ENCODE measurements at regions not wholly inside any gene's neighbourhood (a gene's known extent, or its start where the extent isn't known, plus 50 kb on each side); places are given as distances from the start of the nearest gene placed in this dataset.
"Not testable (repeated sequence)": the region's sequence is repeated elsewhere in the genome, so short reads cannot be mapped to it uniquely, and the experiment has no call there.

DNA sequence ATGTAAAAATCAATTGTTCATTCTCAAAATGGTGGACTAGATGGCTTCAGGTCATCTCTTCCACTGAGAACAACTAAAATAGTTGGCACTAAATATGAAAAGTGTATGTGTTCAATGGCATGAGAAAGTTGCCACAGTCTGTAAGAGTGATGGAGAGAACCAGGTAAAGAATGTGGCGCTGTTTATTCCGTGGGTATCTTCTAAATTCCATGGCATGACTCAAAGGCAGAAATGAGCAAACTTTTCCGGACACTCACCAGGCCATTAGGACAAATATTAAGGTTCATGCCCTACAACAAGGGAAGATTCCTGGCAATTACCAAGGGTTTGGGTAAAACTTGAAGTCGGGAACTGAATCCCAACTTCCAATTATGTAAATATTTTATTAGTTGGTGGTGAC is 825.4 kb upstream of the CDH6 start:
- 82 to 87% methylated on average over 4 of the region's 4 CpGs for WGBS, 2 donors
- H3K9me3 ChIP-seq: no peaks in the 10 kb centered on the region

DNA sequence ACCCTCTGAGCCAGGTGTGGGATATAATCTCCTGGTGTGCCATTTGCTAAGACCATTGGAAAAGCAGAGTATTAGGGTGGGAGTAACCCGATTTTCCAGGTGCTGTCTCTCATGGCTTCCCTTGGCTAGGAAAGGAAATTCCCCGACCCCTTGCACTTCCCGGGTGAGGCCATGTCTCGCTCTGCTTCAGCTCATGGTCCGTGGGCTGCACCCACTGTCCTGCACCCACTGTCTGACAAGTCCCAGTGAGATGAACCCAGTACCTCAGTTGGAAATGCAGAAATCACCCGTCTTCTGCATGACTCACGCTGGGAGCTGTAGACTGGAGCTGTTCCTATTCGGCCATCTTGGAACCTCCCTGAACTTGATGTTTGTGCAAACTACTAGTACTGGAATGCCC is 828.5 kb upstream of the CDH6 start:
- H3K4me3 ChIP-seq; intact Hi-C loops (cut with DNase I; ENCODE audit: low total_unique reads); H3K9me3 ChIP-seq; H3K4me1 ChIP-seq; H3K27ac ChIP-seq; H3K36me3 ChIP-seq (ENCODE audit: low read depth, missing control alignments); H3K27me3 ChIP-seq; DNase-seq: not testable (repeated sequence)
- 86 to 90% methylated on average over 8 of the region's 8 CpGs for WGBS, 2 donors

More for the DNA sequence above, 825.4 kb upstream of the CDH6 start:
- Histone ChIP-seq H3K36me3 (ENCODE audit: low read depth, missing control alignments) (no peaks in the 10 kb centered on the region), H3K27ac (no peak overlapping the region), H3K27me3 (no peaks in the 10 kb centered on the region), H3K4me1 (no peaks in the 10 kb centered on the region), H3K4me3 (no peak overlapping the region)
- no peak for DNase-seq
- TF ChIP-seq, protein P1, sequence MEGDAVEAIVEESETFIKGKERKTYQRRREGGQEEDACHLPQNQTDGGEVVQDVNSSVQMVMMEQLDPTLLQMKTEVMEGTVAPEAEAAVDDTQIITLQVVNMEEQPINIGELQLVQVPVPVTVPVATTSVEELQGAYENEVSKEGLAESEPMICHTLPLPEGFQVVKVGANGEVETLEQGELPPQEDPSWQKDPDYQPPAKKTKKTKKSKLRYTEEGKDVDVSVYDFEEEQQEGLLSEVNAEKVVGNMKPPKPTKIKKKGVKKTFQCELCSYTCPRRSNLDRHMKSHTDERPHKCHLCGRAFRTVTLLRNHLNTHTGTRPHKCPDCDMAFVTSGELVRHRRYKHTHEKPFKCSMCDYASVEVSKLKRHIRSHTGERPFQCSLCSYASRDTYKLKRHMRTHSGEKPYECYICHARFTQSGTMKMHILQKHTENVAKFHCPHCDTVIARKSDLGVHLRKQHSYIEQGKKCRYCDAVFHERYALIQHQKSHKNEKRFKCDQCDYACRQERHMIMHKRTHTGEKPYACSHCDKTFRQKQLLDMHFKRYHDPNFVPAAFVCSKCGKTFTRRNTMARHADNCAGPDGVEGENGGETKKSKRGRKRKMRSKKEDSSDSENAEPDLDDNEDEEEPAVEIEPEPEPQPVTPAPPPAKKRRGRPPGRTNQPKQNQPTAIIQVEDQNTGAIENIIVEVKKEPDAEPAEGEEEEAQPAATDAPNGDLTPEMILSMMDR (IDR thresholded peaks at IDR 0.05): no peak
- no peak for TF ChIP-seq POLR2A (IDR thresholded peaks at IDR 0.05)
- intact Hi-C loops (cut with DNase I; ENCODE audit: low total_unique reads): no loop called here

DNA sequence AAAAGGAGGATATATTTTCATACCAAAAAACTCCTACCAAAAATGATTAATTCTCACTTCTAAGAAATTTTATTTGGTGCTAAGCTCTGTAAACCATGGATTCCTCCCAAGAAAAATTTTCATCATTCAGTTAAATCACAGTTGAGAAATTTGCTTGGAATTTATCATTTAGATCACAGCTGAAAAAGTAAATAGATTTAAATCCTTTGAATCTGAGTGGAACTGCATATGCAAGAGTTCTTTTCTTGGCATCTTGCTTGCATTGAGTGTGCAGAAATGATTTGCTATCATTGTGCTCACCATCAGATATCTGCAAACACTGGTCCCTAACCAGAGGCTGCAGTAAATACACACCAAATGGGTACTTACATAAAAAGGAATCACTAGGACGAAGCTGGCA is 836.1 kb upstream of the CDH6 start:
- TF ChIP-seq, protein P1 (IDR thresholded peaks at IDR 0.05): no peak
- no peak for TF ChIP-seq POLR2A (IDR thresholded peaks at IDR 0.05)
- WGBS, 2 donors: 93 to 96% methylated on average over 1 of the region's 1 CpG
- Histone ChIP-seq H3K27me3 (no peaks in the 10 kb centered on the region), H3K9me3 (no peaks in the 10 kb centered on the region), H3K4me1 (no peaks in the 10 kb centered on the region), H3K27ac (no peak overlapping the region), H3K36me3 (ENCODE audit: low read depth, missing control alignments) (no peaks in the 10 kb centered on the region), H3K4me3 (no peak overlapping the region)
- intact Hi-C loops (cut with DNase I; ENCODE audit: low total_unique reads): no loop called here
- no peak for DNase-seq

DNA sequence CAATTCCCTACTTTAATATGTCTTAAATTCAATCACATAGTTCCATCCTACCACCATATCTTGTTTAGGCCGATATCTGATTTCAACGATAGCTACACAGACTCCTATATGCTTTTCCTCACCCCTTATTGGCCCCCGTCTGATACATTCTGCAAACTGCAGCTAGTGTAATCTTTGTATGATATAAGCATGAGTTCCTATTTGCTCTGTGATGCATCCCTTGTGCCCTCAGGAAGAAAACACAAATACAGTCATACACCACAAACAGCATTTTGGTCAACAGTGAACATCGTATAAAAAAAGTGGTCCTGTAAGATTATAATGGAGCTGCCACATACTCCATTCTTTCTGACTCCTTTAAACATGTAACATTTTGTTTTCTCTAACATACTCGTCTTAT is 837.8 kb upstream of the CDH6 start:
- no peaks in the 10 kb centered on the region for H3K9me3 ChIP-seq
- H3K27me3 ChIP-seq: no peaks in the 10 kb centered on the region
- no peak for DNase-seq
- H3K36me3 ChIP-seq (ENCODE audit: low read depth, missing control alignments): no peaks in the 10 kb centered on the region
- H3K4me1 ChIP-seq: no peaks in the 10 kb centered on the region
- no peak overlapping the region for H3K4me3 ChIP-seq
- no peak overlapping the region for H3K27ac ChIP-seq
- intact Hi-C loops (cut with DNase I; ENCODE audit: low total_unique reads): no loop called here
- 68 to 73% methylated on average over 5 of the region's 5 CpGs for WGBS, 2 donors
- TF ChIP-seq, protein P1 (IDR thresholded peaks at IDR 0.05): no peak
- no peak for TF ChIP-seq POLR2A (IDR thresholded peaks at IDR 0.05)

DNA sequence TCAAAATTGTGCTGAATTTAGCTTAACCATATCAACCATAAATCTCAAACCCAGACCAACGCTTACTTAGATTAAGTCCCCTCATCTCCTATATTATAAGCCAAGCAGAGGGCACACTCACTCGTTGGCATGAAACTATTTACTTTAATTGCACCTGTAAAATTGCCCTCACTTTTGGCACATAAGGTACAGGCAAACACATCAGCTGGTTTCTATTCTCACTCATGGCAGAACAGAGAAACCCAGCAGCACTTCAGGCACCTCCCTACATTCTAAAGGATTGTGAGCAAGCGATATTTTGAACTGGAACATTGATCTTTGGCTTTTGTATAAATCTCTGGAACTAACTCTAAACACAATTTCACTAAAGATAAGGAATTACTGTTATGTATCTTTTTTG is 845.6 kb upstream of the CDH6 start:
- Histone ChIP-seq H3K4me3 (no peak overlapping the region), H3K4me1 (no peaks in the 10 kb centered on the region), H3K36me3 (ENCODE audit: low read depth, missing control alignments) (no peaks in the 10 kb centered on the region), H3K9me3 (no peaks in the 10 kb centered on the region), H3K27me3 (no peaks in the 10 kb centered on the region), H3K27ac (no peak overlapping the region)
- TF ChIP-seq, protein P1 (IDR thresholded peaks at IDR 0.05): no peak
- TF ChIP-seq POLR2A (IDR thresholded peaks at IDR 0.05): no peak
- 70% methylated on average over 3 of the region's 3 CpGs for WGBS, 2 donors
- DNase-seq: no peak
- intact Hi-C loops (cut with DNase I; ENCODE audit: low total_unique reads): no loop called here

DNA sequence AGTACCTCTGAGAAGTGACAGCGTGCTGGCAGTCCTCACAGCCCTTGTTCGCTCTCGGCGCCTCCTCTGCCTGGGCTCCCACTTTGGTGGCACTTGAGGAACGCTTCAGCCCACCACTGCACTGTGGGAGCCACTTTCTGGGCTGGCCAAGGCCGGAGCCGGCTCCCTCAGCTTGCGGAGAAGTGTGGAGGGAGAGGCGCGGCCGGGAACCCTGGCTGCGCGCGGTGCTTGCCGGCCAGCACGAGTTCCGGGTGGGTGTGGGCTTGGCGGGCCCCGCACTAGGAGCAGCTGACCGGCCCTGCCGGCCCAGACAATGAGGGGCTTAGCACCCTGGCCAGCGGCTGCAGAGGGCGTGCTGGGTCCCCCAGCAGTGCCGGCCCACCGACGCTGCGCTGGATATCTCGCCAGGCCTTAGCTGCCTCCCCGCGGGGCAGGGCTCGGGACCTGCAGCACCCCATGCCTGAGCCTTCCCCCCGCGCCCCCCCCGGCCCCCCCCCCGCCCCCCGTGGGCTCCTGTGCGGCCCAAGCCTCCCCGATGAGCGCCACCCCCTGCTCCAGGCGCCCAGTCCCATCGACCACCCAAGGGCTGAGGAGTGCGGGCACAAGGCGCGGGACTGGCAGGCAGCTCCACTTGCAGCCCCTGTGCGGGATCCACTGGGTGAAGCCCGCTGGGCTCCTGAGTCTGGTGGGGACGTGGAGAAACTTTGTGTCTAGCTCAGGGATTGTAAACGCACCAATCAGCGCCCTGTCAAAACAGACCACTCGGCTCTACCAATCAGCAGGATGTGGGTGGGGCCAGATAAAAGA is 847.7 kb upstream of the CDH6 start:
- peak; percentile 35 for DNase-seq

More for the DNA sequence above, 847.7 kb upstream of the CDH6 start:
- H3K9me3 ChIP-seq; intact Hi-C loops (cut with DNase I; ENCODE audit: low total_unique reads); H3K27ac ChIP-seq; H3K27me3 ChIP-seq; H3K36me3 ChIP-seq (ENCODE audit: low read depth, missing control alignments); H3K4me1 ChIP-seq: not testable (repeated sequence)
- 50 to 68% methylated on average over 8 to 41 of the region's 50 CpGs for WGBS, 2 donors
- peak overlapping the region; percentile 27 to 30 for H3K4me3 ChIP-seq

Measured in testis (tissue), 2 donors.